Activated B cell treated with CpG ODN at 0.5 μM for 24 hours (primary cell): ENCODE measurements at regions not wholly inside any gene's neighbourhood (a gene's known extent, or its start where the extent isn't known, plus 50 kb on each side); places are given as distances from the start of the nearest gene placed in this dataset.

Experiments used
- ATAC-seq: fragments of 200-7000 bp; cut with Tn5 transposase; one replicate; pipeline ENCODE4 v1.10.0; 2021; ENCODE audit warnings: low read depth, mild to moderate bottlenecking, moderate library complexity
- CTCF ChIA-PET: fragments of 350-600 bp; sonication (Branson Sonifier 250); formaldehyde crosslinking; loops from one replicate; lab custom pipeline; 2021; ENCODE audit warnings: antibody characterized with exemption; lab: Charles Lee
- POLR2A ChIA-PET: fragments of 350-600 bp; sonication (Branson Sonifier 250); formaldehyde crosslinking; loops from one replicate; lab custom pipeline; 2021; ENCODE audit warnings: antibody characterized with exemption; lab: Charles Lee
- DNase-seq: peaks from one replicate; pipeline ENCODE4 v3.0.0; 2022
- H3K27ac Mint-ChIP-seq: one replicate; pipeline ENCODE4 v1.8.0; 2020; ENCODE audit warnings: mixed read lengths
- H3K27me3 Mint-ChIP-seq: one replicate; pipeline ENCODE4 v1.8.0; 2021; ENCODE audit warnings: mixed read lengths
- H3K36me3 Mint-ChIP-seq: one replicate; pipeline ENCODE4 v1.8.0; 2021; ENCODE audit warnings: low read depth, mixed read lengths
- H3K4me1 Mint-ChIP-seq: one replicate; pipeline ENCODE4 v1.8.0; 2021; ENCODE audit warnings: mixed read lengths
- H3K4me3 Mint-ChIP-seq: one replicate; pipeline ENCODE4 v1.8.0; 2020; ENCODE audit warnings: mild to moderate bottlenecking, mixed read lengths
- H3K9me3 Mint-ChIP-seq: one replicate; pipeline ENCODE4 v1.8.0; 2020; ENCODE audit warnings: mixed read lengths
- intact Hi-C: fragments of 100-400 bp; cut with micrococcal nuclease; formaldehyde crosslinking; loops from one replicate; pipeline ENCODE4 v1.15.1; 2024
- TF ChIP-seq, protein P1 (sequence below): fragments of 200-600 bp; IDR thresholded peaks from one replicate; pipeline ENCODE4 v1.8.0; 2022; ENCODE audit warnings: antibody characterized with exemption, mild to moderate bottlenecking

DNA sequence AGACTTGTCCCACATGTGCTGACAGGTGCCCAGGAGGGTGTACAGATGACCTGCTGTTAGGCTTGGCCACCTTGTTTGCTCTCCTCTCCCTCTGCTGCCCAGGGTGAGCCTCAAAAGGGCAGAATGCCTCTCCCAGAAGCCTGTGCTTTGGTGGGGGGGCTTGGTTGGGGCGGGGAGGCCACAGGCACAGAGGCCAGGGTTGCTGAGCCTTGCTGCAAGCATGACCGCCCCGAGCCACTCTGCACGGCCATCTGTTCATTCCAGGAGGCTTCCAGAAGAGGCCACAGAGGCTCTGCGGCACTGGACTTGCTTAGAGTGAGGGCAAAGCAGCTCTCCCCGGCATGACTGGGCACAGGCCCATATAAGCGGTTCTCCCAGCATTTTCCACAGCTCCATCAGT is 190.8 kb downstream of the GLRX3 start:
- TF ChIP-seq, protein P1, sequence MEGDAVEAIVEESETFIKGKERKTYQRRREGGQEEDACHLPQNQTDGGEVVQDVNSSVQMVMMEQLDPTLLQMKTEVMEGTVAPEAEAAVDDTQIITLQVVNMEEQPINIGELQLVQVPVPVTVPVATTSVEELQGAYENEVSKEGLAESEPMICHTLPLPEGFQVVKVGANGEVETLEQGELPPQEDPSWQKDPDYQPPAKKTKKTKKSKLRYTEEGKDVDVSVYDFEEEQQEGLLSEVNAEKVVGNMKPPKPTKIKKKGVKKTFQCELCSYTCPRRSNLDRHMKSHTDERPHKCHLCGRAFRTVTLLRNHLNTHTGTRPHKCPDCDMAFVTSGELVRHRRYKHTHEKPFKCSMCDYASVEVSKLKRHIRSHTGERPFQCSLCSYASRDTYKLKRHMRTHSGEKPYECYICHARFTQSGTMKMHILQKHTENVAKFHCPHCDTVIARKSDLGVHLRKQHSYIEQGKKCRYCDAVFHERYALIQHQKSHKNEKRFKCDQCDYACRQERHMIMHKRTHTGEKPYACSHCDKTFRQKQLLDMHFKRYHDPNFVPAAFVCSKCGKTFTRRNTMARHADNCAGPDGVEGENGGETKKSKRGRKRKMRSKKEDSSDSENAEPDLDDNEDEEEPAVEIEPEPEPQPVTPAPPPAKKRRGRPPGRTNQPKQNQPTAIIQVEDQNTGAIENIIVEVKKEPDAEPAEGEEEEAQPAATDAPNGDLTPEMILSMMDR = no peak
- intact Hi-C loops = no loop called here
- POLR2A ChIA-PET = no interaction called here
- CTCF ChIA-PET = no interaction called here
- DNase-seq (no peak), ATAC-seq (no peak)
- no peaks in the 10 kb centered on the region for H3K36me3 Mint-ChIP-seq
- H3K4me1 Mint-ChIP-seq = no peaks in the 10 kb centered on the region
- H3K9me3 Mint-ChIP-seq = peaks cover 7% of the 10 kb centered on the region
- no peak overlapping the region for H3K27ac Mint-ChIP-seq
- H3K27me3 Mint-ChIP-seq = no peaks in the 10 kb centered on the region
- no peak overlapping the region for H3K4me3 Mint-ChIP-seq

DNA sequence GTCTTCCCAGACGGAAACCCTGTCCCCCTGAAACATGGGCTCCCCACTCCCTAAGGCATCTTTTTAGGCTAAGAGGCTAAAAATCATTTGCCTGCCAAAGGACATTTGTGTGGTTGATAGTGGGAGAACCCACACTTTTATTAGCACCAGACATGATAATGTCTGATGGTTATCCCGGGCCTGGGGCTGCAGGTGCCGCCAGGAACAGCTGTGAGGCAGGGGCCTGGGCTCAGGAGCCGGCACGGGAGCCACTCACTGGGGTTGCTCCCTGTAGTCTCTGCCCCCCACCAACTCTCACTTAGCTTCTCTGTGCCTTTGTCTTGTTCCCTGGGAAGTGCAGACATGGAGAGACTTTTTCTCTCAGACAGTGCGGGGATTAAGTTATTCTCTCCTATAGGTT is 193.6 kb downstream of the GLRX3 start:
- no peaks in the 10 kb centered on the region for H3K4me1 Mint-ChIP-seq
- DNase-seq (no peak), ATAC-seq (no peak)
- H3K27me3 Mint-ChIP-seq = no peaks in the 10 kb centered on the region
- CTCF ChIA-PET = no interaction called here
- H3K4me3 Mint-ChIP-seq = no peak overlapping the region
- no peak overlapping the region for H3K27ac Mint-ChIP-seq
- no peaks in the 10 kb centered on the region for H3K36me3 Mint-ChIP-seq
- TF ChIP-seq, protein P1 = no peak
- H3K9me3 Mint-ChIP-seq = peaks cover 7% of the 10 kb centered on the region
- POLR2A ChIA-PET = no interaction called here
- intact Hi-C loops = no loop called here

DNA sequence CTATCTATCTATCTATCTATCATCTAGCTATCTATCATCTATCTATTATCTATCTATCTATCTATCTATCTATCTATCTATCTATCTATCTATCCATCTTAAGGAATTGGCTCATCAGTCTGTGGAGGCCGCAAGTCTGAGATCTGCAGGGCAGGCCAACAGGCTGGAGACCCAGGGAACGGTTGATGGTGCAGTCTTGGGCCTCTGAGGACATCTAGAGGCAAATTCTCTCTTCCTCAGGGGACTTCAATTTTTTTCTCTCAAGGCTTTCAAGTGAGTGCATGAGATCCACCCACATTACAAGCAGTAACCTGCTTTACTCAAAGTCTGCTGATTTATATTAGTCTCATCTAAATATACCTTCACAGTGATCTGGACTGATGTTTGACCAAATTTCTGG is 197.0 kb downstream of the GLRX3 start:
- ATAC-seq (no peak), DNase-seq (no peak)
- ChIA-PET POLR2A (no interaction called here), CTCF (no interaction called here)
- H3K27ac Mint-ChIP-seq = no peak overlapping the region
- H3K4me3 Mint-ChIP-seq = no peak overlapping the region
- TF ChIP-seq, protein P1 = no peak
- no peaks in the 10 kb centered on the region for H3K9me3 Mint-ChIP-seq
- no peaks in the 10 kb centered on the region for H3K27me3 Mint-ChIP-seq
- H3K4me1 Mint-ChIP-seq = no peaks in the 10 kb centered on the region
- intact Hi-C loops = no loop called here
- H3K36me3 Mint-ChIP-seq = no peaks in the 10 kb centered on the region

DNA sequence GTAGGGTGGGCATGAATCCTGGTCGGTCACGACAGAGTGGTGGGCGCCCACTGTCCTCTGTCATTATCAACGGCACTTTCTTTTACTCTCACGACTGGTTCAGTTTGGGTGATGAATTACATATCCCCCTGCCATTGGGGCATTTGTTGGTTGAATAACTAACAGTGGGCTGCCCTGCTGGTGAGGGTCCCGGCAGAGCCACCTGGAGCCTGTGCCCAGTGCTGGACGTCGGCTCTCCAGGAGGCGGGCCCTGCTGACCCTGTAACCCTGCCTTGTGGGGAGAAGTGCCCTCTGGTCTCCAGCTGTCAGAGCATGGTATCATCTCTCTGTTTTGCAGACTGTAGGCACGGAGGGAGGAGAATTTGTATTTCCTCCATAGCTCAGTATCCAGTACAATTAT is 199.1 kb downstream of the GLRX3 start:
- Mint-ChIP-seq H3K9me3 (no peaks in the 10 kb centered on the region), H3K27me3 (no peaks in the 10 kb centered on the region), H3K36me3 (no peaks in the 10 kb centered on the region), H3K4me3 (no peak overlapping the region), H3K27ac (no peak overlapping the region), H3K4me1 (no peaks in the 10 kb centered on the region)
- DNase-seq (no peak), ATAC-seq (no peak)
- ChIA-PET CTCF (no interaction called here), POLR2A (no interaction called here)
- intact Hi-C loops = no loop called here
- TF ChIP-seq, protein P1 = no peak

DNA sequence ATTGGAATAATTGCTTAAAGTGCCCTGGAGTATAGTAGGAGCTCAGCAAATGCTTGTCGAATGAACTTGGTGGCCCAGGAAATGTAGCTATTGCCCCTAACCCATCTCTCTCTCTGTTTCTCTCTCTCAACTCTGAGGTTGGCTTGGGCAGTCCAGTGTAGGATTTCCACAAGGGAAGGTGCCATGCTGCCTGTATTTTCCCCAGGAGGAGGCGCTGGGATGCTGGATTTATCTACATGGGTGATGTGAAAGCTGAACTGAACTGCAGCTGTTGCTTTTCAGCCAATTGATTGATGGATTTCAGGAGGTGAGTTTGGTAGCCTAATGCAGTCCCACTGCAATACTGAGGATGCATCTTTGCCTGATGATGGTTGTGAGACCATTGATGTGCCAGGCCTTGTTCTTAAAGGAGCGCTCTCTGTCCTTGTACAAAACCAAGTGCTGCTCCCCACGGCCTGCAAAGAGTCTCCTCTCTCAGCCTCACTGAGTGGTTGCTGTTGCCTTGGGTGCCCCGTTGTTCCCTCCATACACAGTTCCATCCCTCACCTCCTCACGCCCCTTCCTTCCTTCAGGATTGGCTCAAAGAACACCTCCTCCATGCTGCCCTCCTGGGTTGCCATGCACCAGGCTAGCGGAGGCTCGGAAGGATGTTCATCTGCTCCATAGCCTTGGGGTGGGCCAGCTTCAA is 200.6 kb downstream of the GLRX3 start:
- no peaks in the 10 kb centered on the region for H3K4me1 Mint-ChIP-seq

More for the DNA sequence above, 200.6 kb downstream of the GLRX3 start:
- H3K27ac Mint-ChIP-seq = no peak overlapping the region
- ChIA-PET POLR2A (no interaction called here), CTCF (no interaction called here)
- H3K27me3 Mint-ChIP-seq = no peaks in the 10 kb centered on the region
- TF ChIP-seq, protein P1 = no peak
- intact Hi-C loops = no loop called here
- no peak for ATAC-seq
- H3K4me3 Mint-ChIP-seq = no peak overlapping the region
- H3K9me3 Mint-ChIP-seq = no peaks in the 10 kb centered on the region
- no peaks in the 10 kb centered on the region for H3K36me3 Mint-ChIP-seq
- DNase-seq = no peak
